ENCODE measurements at regions not wholly inside any gene's neighbourhood (a gene's known extent, or its start where the extent isn't known, plus 50 kb on each side); places are given as distances from the start of the nearest gene placed in this dataset.

- H3K27me3 ChIP-seq (replicated peaks; ENCODE audit: insufficient read depth) = no peaks in the 10 kb centered on the region
- 94% methylated on average over 8 of the region's 8 CpGs for WGBS
- no peak overlapping the region for H3K27ac ChIP-seq
- TF ChIP-seq POLR2AphosphoS5 (IDR thresholded peaks at IDR 0.05) (no peak), POLR2A (IDR thresholded peaks at IDR 0.05) (no peak), CTCF (IDR thresholded peaks at IDR 0.05) (no peak)
- H3K4me1 ChIP-seq (replicated peaks) = no peaks in the 10 kb centered on the region
- no peak for DNase-seq (ENCODE audit: low spot score)
- H3K9me3 ChIP-seq = no peaks in the 10 kb centered on the region
- intact Hi-C loops (cut with DNase I) = no loop called here
- H3K4me3 ChIP-seq = no peak overlapping the region
- H3K36me3 ChIP-seq = no peaks in the 10 kb centered on the region
Measured at GRCh38 chr6:139497345-139497961, 123.0 kb upstream of the CITED2 start.

DNA sequence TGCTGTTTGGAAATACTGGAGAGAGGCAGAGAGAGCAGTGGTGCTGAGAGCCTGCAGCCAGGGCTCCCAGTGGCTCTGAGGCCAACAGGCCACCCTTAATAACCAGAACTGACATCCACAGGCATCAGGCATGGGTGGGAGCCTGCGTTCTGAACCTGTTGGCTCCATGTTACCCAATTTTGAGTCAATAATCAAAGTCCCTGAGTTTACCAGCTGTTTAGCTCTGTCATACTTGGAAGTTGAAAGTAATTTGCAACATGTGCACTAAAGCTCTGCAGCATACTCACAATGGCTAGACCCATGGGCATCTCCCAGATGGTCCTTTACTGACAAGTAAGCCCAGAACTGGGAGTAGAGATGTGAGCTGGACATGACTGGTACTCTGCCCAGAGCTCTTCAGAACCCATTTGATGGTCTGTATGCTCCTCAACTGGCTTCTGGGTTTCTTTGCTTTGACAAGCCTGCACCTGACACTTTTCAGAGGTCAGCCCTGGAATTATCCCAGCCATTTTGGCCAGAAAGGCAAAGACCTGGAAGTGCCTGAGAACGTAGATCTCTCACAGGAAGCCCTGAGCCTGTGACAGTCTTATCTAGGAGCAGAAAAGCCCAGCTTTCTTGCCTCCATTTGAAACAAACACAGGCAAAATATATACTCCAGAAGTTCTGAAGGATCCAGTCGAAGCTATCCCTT is 122.4 kb upstream of the CITED2 start:
- H3K9me3 ChIP-seq = no peaks in the 10 kb centered on the region
- H3K4me3 ChIP-seq = no peak overlapping the region
- no peak for TF ChIP-seq CTCF (IDR thresholded peaks at IDR 0.05)
- 92% methylated on average over 3 of the region's 3 CpGs for WGBS
- H3K27ac ChIP-seq = no peak overlapping the region
- no peaks in the 10 kb centered on the region for H3K36me3 ChIP-seq
- intact Hi-C loops (cut with DNase I) = no loop called here
- no peak for DNase-seq (ENCODE audit: low spot score)
- no peaks in the 10 kb centered on the region for H3K27me3 ChIP-seq (replicated peaks; ENCODE audit: insufficient read depth)
- no peaks in the 10 kb centered on the region for H3K4me1 ChIP-seq (replicated peaks)

- DNase-seq (ENCODE audit: low spot score) = no peak
- Histone ChIP-seq H3K9me3 (no peaks in the 10 kb centered on the region), H3K4me3 (no peak overlapping the region), H3K36me3 (no peaks in the 10 kb centered on the region), H3K27me3 (replicated peaks; ENCODE audit: insufficient read depth) (no peaks in the 10 kb centered on the region), H3K27ac (no peak overlapping the region), H3K4me1 (replicated peaks) (no peaks in the 10 kb centered on the region)
- 87% methylated on average over 9 of the region's 9 CpGs for WGBS
- intact Hi-C loops (cut with DNase I) = no loop called here
- TF ChIP-seq CTCF (IDR thresholded peaks at IDR 0.05) (no peak), POLR2A (IDR thresholded peaks at IDR 0.05) (no peak), POLR2AphosphoS5 (IDR thresholded peaks at IDR 0.05) (no peak)
Measured at GRCh38 chr6:139494376-139494990, 120.0 kb upstream of the CITED2 start.

GRCh38 chr6:139490482-139490881 is 116.0 kb upstream of the CITED2 start:
- WGBS = 35% methylated on average over 4 of the region's 4 CpGs
- TF ChIP-seq CTCF (IDR thresholded peaks at IDR 0.05) (no peak), POLR2A (IDR thresholded peaks at IDR 0.05) (no peak), POLR2AphosphoS5 (IDR thresholded peaks at IDR 0.05) (no peak)
- intact Hi-C loops (cut with DNase I) = no loop called here
- Histone ChIP-seq H3K9me3 (no peaks in the 10 kb centered on the region), H3K27me3 (replicated peaks; ENCODE audit: insufficient read depth) (no peaks in the 10 kb centered on the region), H3K4me1 (replicated peaks) (peaks cover 6% of the 10 kb centered on the region), H3K27ac (no peak overlapping the region), H3K4me3 (no peak overlapping the region), H3K36me3 (no peaks in the 10 kb centered on the region)
- DNase-seq (ENCODE audit: low spot score) = no peak

DNA sequence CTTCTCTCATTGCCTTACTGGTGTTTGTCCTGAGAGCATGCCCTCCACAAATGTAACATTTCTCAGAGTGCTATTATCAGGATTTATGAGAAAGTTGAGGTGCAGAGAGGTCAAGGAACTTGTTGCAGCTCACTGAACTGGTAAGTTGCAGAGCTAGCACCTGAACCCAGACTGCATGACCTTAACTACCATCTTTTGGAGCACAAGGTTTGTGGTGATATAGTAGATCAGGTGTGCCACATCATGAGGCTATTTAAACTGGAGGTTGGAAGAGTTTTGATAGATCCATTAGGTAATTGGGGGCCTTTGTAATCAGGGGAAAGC is 112.0 kb upstream of the CITED2 start:
- TF ChIP-seq POLR2A (IDR thresholded peaks at IDR 0.05) (no peak), POLR2AphosphoS5 (IDR thresholded peaks at IDR 0.05) (no peak), CTCF (IDR thresholded peaks at IDR 0.05) (no peak)
- no peaks in the 10 kb centered on the region for H3K9me3 ChIP-seq
- H3K27ac ChIP-seq = peak overlapping the region; percentile 30 to 57
- H3K36me3 ChIP-seq = no peaks in the 10 kb centered on the region
- no peaks in the 10 kb centered on the region for H3K27me3 ChIP-seq (replicated peaks; ENCODE audit: insufficient read depth)
- H3K4me3 ChIP-seq = no peak overlapping the region
- H3K4me1 ChIP-seq (replicated peaks) = peaks cover 6% of the 10 kb centered on the region
- no peak for DNase-seq (ENCODE audit: low spot score)
- intact Hi-C loops (cut with DNase I) = no loop called here
